H9 (cell line): ENCODE measurements at regions not wholly inside any gene's neighbourhood (a gene's known extent, or its start where the extent isn't known, plus 50 kb on each side); places are given as distances from the start of the nearest gene placed in this dataset.

Source experiments
- DNase-seq: peaks from one replicate; pipeline ENCODE4 v3.0.0-alpha.2; 2017
- H2AFZ ChIP-seq: one replicate; pipeline ENCODE4 v1.6.1; 2013; ENCODE audit warnings: mild to moderate bottlenecking, low read length, control low read depth, moderate library complexity
- H2AK5ac ChIP-seq: 2 replicates; pipeline ENCODE4 v1.6.1; 2013; ENCODE audit warnings: low read length, control low read depth, mixed read lengths; ENCODE audit not compliant: insufficient read length
- H2BK120ac ChIP-seq: one replicate; pipeline ENCODE4 v1.6.1; 2013; ENCODE audit warnings: low read depth, mild to moderate bottlenecking, low read length, control low read depth, inconsistent platforms; ENCODE audit not compliant: poor library complexity, severe bottlenecking
- H2BK12ac ChIP-seq: 2 replicates; pipeline ENCODE4 v1.6.1; 2013; ENCODE audit warnings: low read length, control low read depth, mixed read lengths, low read depth; ENCODE audit not compliant: insufficient read length
- H2BK15ac ChIP-seq: 2 replicates; pipeline ENCODE4 v1.6.1; 2013; ENCODE audit warnings: low read depth, low read length, control low read depth
- H2BK20ac ChIP-seq: one replicate; pipeline ENCODE4 v1.6.1; 2013; ENCODE audit warnings: low read depth, mild to moderate bottlenecking, low read length, control low read depth, inconsistent platforms; ENCODE audit not compliant: poor library complexity, severe bottlenecking
- H2BK5ac ChIP-seq: 2 replicates; pipeline ENCODE4 v1.6.1; 2013; ENCODE audit warnings: low read length, control low read depth, mixed read lengths; ENCODE audit not compliant: insufficient read length
- H3K14ac ChIP-seq: 2 replicates; pipeline ENCODE4 v1.6.1; 2013; ENCODE audit warnings: low read length, control low read depth; ENCODE audit not compliant: insufficient read depth
- H3K18ac ChIP-seq: 2 replicates; pipeline ENCODE4 v1.6.1; 2013; ENCODE audit warnings: low read depth, mild to moderate bottlenecking, mixed read lengths, low read length, control low read depth; ENCODE audit not compliant: insufficient read length
- H3K23ac ChIP-seq: 2 replicates; pipeline ENCODE4 v1.6.1; 2013; ENCODE audit warnings: low read length, control low read depth, mixed read lengths, low read depth; ENCODE audit not compliant: insufficient read length
- H3K23me2 ChIP-seq: 2 replicates; pipeline ENCODE4 v1.6.1; 2013; ENCODE audit warnings: low read depth, mild to moderate bottlenecking, mixed read lengths, low read length, control low read depth; ENCODE audit not compliant: insufficient read length, poor library complexity, severe bottlenecking
- H3K27ac ChIP-seq: 2 replicates; pipeline ENCODE4 v1.5.1; 2013; ENCODE audit warnings: low read length, control low read depth, mixed read lengths, low read depth; ENCODE audit not compliant: insufficient read length
- H3K27me3 ChIP-seq: 2 replicates; pipeline ENCODE4 v1.6.1; 2013; ENCODE audit warnings: low read length, control low read depth, inconsistent platforms; ENCODE audit not compliant: insufficient read depth
- H3K4ac ChIP-seq: 2 replicates; pipeline ENCODE4 v1.6.1; 2013; ENCODE audit warnings: low read depth, mild to moderate bottlenecking, control low read depth, inconsistent platforms, low read length, moderate library complexity
- H3K4me1 ChIP-seq: 2 replicates; pipeline ENCODE4 v1.6.1; 2013; ENCODE audit warnings: low read length, control low read depth, inconsistent platforms; ENCODE audit not compliant: insufficient read depth
- H3K4me2 ChIP-seq: 2 replicates; pipeline ENCODE4 v1.6.1; 2013; ENCODE audit warnings: low read length, control low read depth, mixed read lengths; ENCODE audit not compliant: insufficient read length, insufficient read depth
- H3K56ac ChIP-seq: 2 replicates; pipeline ENCODE4 v1.6.1; 2013; ENCODE audit warnings: low read depth, mild to moderate bottlenecking, mixed read lengths, low read length, control low read depth; ENCODE audit not compliant: insufficient read length
- H3K79me1 ChIP-seq: 2 replicates; pipeline ENCODE4 v1.6.1; 2013; ENCODE audit warnings: low read depth, mild to moderate bottlenecking, moderate library complexity, low read length, control low read depth, inconsistent platforms; ENCODE audit not compliant: insufficient read depth, poor library complexity, severe bottlenecking
- H3K79me2 ChIP-seq: 2 replicates; pipeline ENCODE4 v1.6.1; 2013; ENCODE audit warnings: low read length, control low read depth, inconsistent platforms; ENCODE audit not compliant: insufficient read depth
- H3K9ac ChIP-seq: 2 replicates; pipeline ENCODE4 v1.6.1; 2013; ENCODE audit warnings: low read length, control low read depth, mixed read lengths; ENCODE audit not compliant: insufficient read length; ENCODE audit errors: extremely low read depth
- H3K9me3 ChIP-seq: one replicate; pipeline ENCODE4 v1.6.1; 2013; ENCODE audit warnings: low read depth, low read length, inconsistent platforms; ENCODE audit not compliant: control insufficient read depth
- H3T11ph ChIP-seq: one replicate; pipeline ENCODE4 v1.6.1; 2013; ENCODE audit warnings: mild to moderate bottlenecking, low read length, control low read depth, inconsistent platforms
- H4K20me1 ChIP-seq: one replicate; pipeline ENCODE4 v1.6.1; 2013; ENCODE audit not compliant: control insufficient read depth, insufficient read length, insufficient read depth
- H4K5ac ChIP-seq: 2 replicates; pipeline ENCODE4 v1.6.1; 2013; ENCODE audit warnings: low read depth, mild to moderate bottlenecking, mixed read lengths, low read length, control low read depth; ENCODE audit not compliant: insufficient read length
- H4K8ac ChIP-seq: replicated peaks from 2 replicates; pipeline ENCODE4 v1.6.1; 2013; ENCODE audit warnings: low read length, control low read depth, mixed read lengths, low read depth; ENCODE audit not compliant: insufficient read length
- H4K91ac ChIP-seq: 2 replicates; pipeline ENCODE4 v1.6.1; 2013; ENCODE audit warnings: low read depth, mild to moderate bottlenecking, moderate library complexity, mixed read lengths, low read length, control low read depth; ENCODE audit not compliant: insufficient read length
- H3K27ac Mint-ChIP-seq, 3 experiments: 2 replicates in 2 of 3; 3 replicates in 1 of 3; pipeline ENCODE4 v1.8.0; 2020 to 2021; ENCODE audit warnings: mixed read lengths in 3 of 3, mild to moderate bottlenecking in 1 of 3, moderate library complexity in 1 of 3
- H3K27me3 Mint-ChIP-seq: 2 replicates; pipeline ENCODE4 v1.8.0; 2021; ENCODE audit warnings: low read depth, mild to moderate bottlenecking, moderate library complexity, mixed read lengths
- H3K36me3 Mint-ChIP-seq, 3 experiments: 2 replicates in 2 of 3; 3 replicates in 1 of 3; pipeline ENCODE4 v1.8.0; 2020 to 2021; ENCODE audit warnings: low read depth in 3 of 3, mixed read lengths in 3 of 3; ENCODE audit not compliant: insufficient read depth in 1 of 3
- H3K4me1 Mint-ChIP-seq, 2 experiments: 2 replicates each; pipeline ENCODE4 v1.8.0; 2020; ENCODE audit warnings: mixed read lengths in 2 of 2
- H3K4me3 Mint-ChIP-seq, 2 experiments: 2 replicates in 1 of 2; 3 replicates in 1 of 2; pipeline ENCODE4 v1.8.0; 2020 to 2021; ENCODE audit warnings: mild to moderate bottlenecking in 2 of 2, mixed read lengths in 2 of 2, moderate library complexity in 1 of 2
- H3K9me3 Mint-ChIP-seq, 2 experiments: 2 replicates in 1 of 2; 3 replicates in 1 of 2; pipeline ENCODE4 v1.8.0; 2020; ENCODE audit warnings: mild to moderate bottlenecking in 2 of 2, mixed read lengths in 2 of 2, moderate library complexity in 1 of 2
- WGBS: extraction: QIAGEN DNeasy Blood & Tissue Kit; methylation state at CpG from one replicate; pipeline ENCODE4 v1.1.7; 2013; ENCODE audit warnings: missing lambda C conversion rate, low lambda C conversion rate, mixed read lengths; ENCODE audit not compliant: insufficient read length; ENCODE audit errors: extremely low coverage; 5-methylcytosine and 5-hydroxymethylcytosine counted together
- TF ChIP-seq, protein P1 (sequence below): fragments of 200-600 bp; sonication (generic); conservative IDR thresholded peaks from 3 replicates; pipeline ENCODE4 v1.8.0; 2021; ENCODE audit warnings: antibody characterized with exemption, mild to moderate bottlenecking

DNA sequence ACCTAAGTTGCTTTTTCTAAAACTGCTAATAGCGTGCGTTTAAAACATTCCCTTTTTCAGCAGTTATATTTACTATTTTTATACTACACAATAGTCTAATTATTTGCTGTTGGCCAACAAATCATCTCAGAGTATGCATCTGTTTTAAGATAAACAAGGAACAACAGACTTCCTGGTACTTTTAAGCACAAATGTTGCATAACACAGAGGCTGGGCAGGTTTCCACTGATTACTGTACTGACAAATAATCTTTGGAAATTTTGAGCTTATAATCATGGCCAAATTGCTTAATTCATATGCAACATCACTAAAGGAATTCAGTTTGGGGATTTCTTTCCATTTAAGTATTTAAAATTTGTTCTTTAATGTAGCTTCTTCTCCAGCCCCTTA, 737.4 kb upstream of the SALL3 start:
- Histone ChIP-seq H2BK5ac (no peak overlapping the region), H2BK12ac (no peak overlapping the region), H2AK5ac (no peak overlapping the region), H3K27ac (no peak overlapping the region), H3K27me3 (no peaks in the 10 kb centered on the region), H4K20me1 (peaks cover 2% of the 10 kb centered on the region), H3K4ac (no peak overlapping the region), H3K9ac (no peak overlapping the region), H3K9me3 (no peaks in the 10 kb centered on the region), H3T11ph (no peak overlapping the region), H3K18ac (no peak overlapping the region), H2BK120ac (no peak overlapping the region), H3K56ac (no peak overlapping the region), H2BK20ac (no peak overlapping the region), H4K91ac (no peak overlapping the region), H3K79me1 (no peaks in the 10 kb centered on the region), H3K79me2 (no peaks in the 10 kb centered on the region), H2AFZ (no peak overlapping the region), H2BK15ac (no peak overlapping the region), H3K23me2 (no peaks in the 10 kb centered on the region), H4K5ac (no peak overlapping the region), H3K23ac (no peak overlapping the region), H3K14ac (no peak overlapping the region), H3K4me2 (no peak overlapping the region), H4K8ac (no peak overlapping the region), H3K4me1 (no peaks in the 10 kb centered on the region)
- no peak for DNase-seq
- TF ChIP-seq, protein P1, sequence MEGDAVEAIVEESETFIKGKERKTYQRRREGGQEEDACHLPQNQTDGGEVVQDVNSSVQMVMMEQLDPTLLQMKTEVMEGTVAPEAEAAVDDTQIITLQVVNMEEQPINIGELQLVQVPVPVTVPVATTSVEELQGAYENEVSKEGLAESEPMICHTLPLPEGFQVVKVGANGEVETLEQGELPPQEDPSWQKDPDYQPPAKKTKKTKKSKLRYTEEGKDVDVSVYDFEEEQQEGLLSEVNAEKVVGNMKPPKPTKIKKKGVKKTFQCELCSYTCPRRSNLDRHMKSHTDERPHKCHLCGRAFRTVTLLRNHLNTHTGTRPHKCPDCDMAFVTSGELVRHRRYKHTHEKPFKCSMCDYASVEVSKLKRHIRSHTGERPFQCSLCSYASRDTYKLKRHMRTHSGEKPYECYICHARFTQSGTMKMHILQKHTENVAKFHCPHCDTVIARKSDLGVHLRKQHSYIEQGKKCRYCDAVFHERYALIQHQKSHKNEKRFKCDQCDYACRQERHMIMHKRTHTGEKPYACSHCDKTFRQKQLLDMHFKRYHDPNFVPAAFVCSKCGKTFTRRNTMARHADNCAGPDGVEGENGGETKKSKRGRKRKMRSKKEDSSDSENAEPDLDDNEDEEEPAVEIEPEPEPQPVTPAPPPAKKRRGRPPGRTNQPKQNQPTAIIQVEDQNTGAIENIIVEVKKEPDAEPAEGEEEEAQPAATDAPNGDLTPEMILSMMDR, result no peak
- Mint-ChIP-seq H3K27ac (0 out of 7 replicates have a peak overlapping the region, but pooled peaks of 1 of the 3 experiments have one; percentile 12), H3K36me3 (peaks cover 4 to 5% (median 4%) of the 10 kb centered on the region in 3 experiments; a peak in 6 of 7 replicates), H3K27me3 (peaks cover 5% of the 10 kb centered on the region), H3K9me3 (peaks cover 7 to 8% of the 10 kb centered on the region in 2 experiments), H3K4me3 (no peak overlapping the region), H3K4me1 (peaks cover 16 to 20% of the 10 kb centered on the region in 2 experiments)
- no CpG with 5 or more reads among the region's 2 CpGs for WGBS
